Embryonic facial prominence (tissue), 1 donor: ENCODE measurements at regions not wholly inside any gene's neighbourhood (a gene's known extent, or its start where the extent isn't known, plus 50 kb on each side); places are given as distances from the start of the nearest gene placed in this dataset.
"Not testable (repeated sequence)": the region's sequence is repeated elsewhere in the genome, so short reads cannot be mapped to it uniquely, and the experiment has no call there.

Source experiments
- DNase-seq: peaks from one replicate; pipeline ENCODE4 v3.0.0-alpha.2; 2016; ENCODE audit errors: extremely low spot score

DNA sequence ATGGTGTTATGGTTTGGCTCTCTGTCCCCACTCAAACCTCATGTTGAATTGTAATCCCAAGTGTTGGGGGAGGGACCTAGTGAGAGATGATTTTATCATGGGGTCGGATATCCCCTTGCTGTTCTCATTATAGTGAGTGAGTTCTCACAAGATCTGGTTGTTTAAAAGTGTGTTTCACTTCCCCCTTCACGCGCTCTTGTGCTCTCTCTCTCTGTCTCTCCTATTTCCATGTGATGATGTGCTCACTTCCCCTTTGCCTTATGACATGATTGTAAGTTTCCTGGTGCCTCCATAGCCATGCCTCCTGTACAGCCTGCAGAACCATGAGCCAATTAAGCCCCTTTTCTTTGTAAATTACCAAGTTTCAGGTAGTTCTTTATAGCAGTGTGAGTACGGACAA, 765.1 kb downstream of the KCNA4 start:
- DNase-seq, result no peak

DNA sequence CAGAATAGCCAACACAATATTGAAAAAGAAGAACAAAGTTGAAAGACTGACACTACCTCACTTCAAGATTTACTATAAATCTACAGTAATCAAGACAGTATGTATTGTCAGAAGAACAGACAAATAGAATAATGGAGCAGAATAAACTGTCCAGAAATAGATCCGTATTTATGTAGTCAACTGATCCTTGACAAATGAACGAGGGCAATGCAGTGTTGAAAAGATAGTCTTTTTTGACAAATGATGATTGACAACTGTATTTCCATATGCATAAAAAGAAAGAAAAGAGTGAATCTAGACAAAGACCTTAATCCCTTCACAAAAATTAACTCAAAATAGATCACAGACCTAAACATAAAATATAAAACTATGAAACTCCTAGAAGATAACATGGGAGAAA, 767.1 kb downstream of the KCNA4 start:
- DNase-seq, result no peak

DNA sequence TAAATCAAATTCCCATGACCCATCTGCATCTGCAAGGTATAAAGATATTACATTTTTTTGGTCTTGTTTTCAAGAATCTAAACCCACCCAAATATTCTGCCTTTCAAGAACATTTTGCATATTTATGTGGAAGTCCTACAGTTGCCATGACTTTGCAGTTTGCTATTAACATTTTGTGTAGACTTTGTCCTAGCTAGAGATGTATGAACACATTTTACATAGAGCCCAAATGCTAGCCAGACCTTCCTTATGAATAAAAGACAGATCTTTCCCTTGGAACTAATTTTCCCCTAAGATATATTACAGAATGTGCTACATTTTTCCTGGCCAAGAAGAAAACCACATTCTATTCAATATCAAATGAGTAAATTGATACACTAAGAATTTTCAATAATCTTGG, 772.5 kb downstream of the KCNA4 start:
- DNase-seq, result no peak

DNA sequence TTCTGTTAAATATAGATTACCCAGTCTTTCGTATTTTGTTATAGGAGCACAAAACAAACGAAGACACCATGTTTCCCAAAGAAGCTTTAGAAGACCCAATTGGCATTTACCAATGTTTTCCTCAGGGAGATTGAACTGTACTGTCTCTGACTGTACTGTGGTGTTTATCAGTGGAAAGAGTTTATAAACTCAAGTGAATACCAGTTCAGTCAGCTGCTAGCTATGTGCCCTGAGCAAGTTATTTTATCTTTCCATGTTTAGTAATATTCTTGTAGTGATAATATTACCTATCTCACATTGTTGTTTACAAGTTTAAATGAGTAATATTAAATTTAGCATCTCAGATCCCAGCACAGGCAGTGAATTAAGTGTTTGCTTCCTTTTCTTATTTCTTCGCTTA, 773.2 kb downstream of the KCNA4 start:
- DNase-seq, result no peak

DNA sequence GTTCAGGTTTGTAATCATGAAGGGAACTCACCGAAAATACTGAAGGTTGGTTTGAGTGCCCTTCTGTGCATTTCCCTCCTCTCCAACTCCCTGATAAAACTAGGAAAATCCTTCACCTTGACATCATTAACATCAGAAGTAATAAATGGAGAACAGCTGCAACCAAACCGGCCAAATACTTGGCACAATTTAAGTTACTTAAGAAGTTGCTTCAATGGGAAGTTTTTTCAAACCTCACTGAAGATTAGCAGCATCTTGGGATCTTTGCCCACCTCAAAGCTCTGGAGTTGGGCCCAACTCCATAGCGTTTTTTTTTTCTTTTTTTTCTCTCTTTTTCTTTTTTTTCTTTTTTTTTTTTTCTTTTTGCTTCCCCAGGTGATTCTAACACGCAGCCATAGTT, 784.8 kb downstream of the KCNA4 start:
- no peak for DNase-seq

DNA sequence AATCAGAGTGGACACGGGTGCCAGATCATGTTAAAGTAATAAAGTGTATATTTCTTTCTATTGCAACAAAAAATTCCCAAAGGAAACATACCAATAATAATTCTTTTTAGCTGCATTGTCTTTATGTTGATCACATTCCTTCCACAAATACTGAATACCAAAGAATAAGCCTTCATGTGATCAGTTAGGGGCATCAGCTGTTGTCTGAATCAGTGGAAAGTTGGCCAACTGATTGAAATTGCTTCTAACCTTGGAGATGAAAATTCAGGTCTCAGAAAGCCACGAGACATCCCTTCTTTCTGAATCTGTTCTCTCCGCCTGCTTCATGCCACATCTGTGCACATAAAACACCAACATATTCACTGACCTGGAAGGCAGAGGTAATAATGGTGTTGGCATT, 785.2 kb downstream of the KCNA4 start:
- DNase-seq, result no peak

DNA sequence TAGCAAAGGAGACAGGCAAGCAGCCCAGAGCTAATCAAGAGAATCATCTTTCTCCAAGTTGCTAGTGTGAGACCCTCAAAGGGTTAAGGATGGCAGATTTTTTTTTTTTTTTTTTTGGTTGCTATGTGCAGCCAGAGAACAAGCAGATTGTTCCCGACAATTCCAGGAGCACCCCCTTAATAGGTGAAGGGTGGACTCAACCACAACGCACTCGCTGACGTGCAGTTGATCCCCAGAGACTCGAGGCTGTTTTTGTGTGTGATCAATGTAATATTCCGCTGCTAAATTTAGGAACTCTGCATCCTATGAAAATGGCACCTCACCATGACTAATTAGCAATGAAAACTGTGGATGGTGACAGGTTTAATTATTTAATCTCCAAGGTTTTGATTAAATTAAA, 789.0 kb downstream of the KCNA4 start:
- no peak for DNase-seq

DNA sequence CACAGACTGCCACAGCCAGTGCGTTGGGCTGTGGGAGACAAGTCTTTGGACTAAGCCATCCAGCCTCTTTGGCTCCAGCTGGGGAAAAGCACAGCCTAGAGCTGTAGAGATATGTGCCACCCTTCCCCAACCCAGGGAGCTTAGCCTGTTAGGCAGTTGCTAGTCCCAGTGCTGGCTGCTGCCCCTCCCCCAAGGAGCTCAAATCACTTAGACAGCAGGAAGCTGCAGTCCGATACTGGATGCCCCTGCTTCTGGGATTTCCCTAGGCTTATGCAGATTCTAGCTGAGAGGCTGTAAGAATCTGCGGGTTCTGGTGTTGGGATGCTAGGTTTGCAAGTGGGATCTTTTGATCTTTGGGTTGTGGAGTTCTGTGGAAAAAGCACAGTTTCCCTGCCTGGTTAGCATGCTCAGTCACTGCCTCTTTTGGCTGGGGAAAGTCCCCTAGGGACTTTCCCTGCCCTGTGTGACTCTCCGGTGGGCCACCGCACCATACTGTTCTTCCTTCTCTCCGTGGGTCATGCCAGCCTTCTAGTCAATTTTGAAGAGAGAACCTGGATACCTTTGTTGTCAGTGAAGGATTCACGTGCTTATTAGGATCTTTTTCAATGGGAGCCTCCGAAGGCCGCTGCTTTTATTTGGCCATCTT, 792.0 kb downstream of the KCNA4 start:
- no peak for DNase-seq

DNA sequence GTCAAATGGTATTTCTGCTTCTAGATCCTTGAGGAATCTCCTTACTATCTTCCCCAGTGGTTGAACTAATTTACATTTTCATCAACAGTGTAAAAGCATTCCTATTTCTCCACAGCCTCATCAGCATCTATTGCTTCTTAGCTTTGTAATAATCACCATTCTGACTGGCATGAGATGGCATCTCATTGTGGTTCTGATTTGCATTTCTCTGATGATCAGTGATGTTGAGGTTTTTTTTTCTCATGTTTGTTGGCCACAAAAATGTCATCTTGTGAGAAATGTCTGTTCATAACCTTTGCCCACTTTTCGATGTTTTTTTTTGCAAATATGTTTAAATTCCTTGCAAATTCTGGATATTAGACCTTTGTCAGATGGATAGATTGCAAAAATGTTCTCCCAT, 797.3 kb downstream of the KCNA4 start:
- not testable (repeated sequence) for DNase-seq

DNA sequence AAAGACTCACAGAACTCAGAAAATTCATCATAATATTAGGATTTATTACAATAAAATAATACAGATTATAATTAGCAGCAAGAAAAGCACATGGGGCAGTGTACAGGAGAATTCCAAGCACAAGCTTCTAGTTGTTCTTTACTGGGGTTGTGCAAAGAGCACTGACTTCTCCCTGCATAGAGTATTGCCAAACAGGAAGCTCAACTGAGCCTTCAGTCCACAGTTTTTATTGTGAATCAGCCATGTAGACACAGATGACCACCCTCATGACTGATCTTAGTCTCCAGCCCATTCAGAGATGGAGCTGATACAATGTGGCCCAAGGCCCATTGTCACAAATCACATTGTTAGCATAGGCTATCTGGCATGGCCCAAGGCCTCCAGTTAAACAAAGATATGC, 798.9 kb downstream of the KCNA4 start:
- DNase-seq, result no peak

DNA sequence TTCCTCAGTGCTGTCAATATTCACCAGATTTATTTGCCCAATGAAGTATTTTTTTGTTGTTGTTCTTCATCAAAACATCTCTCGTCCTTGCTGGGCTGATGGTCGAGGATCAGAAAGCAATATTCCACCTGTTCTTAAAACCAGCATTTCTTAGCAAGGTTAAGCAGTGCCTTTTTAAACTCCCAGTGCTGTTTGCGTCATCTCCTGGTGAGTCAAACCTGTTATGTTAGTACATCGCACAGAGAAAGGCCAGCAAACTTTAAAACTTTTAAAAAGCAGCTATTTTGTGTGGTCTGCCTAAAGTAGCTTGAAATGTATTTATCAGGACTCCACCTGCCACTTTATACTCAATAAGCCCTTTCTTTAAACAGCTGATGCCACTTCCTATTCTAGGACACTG, 802.0 kb downstream of the KCNA4 start:
- DNase-seq, result no peak

DNA sequence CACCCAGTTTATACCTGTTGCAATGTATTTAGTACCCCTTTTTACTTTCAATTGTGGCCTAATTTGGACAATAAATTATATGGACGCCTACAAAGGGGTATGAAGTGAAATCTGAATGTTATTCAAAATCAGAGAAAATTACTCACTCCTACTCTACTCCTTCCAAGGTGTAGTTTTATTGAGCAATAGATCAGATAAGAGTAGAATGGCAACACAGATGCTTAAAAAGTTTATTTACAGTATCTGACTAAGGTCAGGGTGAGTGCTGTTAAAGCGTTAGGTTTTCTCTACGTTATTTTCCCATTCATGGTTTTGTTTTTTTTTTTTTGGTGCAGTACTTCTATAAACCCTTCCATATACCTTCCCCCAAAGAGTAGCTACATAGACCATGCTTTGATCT, 805.6 kb downstream of the KCNA4 start:
- no peak for DNase-seq

DNA sequence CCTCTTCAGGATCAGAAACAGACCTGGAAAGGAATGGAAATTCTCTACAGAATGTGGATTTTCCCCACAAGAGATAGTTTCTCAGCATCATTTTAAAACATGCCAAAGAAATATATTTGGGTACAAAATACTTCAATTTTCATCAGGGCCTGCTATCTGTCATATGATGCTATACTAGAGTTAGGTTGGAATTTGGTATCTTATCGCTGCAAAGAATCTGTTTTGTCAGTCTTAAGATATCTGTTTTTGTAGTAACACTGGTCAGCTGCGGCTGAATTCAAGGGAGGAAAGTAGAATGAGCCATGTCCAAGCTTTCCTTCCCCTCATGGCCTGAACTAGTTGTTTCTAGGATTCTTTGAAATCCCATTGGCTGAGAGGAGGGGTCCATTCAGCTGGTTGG, 806.4 kb downstream of the KCNA4 start:
- DNase-seq, result no peak

DNA sequence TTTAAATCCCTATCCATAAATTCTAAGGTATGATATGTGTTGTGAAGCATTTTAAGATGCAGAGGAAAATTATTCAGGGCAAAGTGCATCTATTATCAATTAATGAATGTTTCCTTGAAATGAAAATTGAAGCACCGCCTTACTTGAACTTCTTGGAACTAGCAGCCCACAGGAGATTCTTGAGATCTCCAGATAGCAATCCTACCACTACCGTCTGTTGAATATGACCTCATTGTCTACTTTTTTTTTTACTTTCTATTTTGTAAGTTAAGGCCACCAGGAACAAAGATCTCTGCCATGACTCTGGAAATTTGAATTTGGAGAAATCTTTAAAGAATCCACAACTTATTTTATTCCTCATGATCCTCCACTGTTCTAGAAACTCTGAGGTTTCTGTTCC, 808.7 kb downstream of the KCNA4 start:
- DNase-seq, result no peak

DNA sequence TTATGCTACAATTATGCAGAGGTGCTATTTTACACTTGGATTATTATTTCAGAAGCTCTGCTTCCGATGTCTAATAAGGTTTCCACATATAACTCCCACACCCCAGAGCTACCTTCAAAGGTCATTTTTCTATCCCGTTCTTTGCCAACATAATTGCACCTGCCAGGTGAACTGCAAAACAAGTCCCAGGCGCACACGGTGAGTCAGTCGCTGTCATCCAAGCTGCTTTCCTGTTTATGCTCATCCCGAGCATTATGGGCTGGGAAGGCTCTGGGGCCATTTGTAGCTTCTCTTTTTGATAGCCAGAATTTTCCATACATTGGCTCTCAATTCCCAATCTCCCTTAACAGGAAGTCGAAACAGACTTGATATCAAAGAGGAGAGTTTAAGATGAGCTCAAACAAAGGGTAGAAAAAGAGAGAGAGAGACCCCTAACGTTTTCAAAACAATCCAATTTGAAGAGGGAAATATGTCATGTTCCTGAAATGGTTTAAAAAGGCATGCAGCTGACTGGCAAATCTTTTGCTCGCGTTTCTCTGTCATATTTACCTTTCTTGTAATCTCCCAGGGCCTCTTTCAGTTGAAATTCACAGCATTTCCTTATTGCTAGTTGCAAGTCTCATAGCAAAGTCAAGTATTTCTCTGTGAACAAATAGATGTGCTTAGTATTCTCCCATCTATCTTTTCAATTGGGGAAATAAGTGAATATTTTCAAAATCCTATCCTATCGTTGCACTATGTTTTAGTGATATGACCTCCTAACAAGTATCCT, 815.9 kb downstream of the KCNA4 start:
- no peak for DNase-seq

DNA sequence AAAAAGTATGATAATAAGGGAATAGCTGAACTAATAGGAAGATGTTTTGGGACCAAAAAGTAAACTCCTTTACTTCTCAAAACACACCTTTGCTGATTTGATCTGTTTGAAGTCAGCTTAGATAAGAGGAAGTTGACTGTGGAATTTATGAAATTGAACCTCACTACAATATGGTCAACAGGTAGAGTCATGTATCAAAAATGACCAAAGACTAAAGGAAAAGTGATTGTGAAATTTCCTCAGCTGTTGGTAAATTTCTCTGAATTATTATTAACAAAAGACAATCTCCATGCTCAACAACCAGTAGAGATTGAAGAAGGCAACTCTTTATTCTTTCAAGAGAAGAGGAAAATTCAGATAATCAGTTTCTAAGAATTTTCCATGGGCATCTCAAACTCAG, 826.5 kb downstream of the KCNA4 start:
- no peak for DNase-seq

DNA sequence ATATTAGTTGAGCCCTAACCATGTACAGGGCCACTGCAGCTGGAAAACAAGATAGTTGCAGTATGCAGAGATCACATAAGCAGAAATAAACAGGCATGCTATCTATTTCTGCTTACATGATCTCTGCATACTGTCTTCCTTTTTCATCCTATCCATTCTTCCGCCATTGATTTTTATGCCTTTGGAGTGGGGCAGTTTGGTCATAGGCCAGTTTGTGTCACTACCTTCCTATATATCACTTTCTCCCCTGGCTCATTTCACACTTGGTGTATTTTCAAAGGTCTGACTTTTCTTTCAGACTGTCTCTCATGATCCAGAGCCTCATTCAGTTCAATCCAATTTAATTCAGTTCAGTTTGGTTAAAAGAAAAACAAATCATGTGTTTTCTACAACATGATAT, 829.6 kb downstream of the KCNA4 start:
- DNase-seq, result no peak

DNA sequence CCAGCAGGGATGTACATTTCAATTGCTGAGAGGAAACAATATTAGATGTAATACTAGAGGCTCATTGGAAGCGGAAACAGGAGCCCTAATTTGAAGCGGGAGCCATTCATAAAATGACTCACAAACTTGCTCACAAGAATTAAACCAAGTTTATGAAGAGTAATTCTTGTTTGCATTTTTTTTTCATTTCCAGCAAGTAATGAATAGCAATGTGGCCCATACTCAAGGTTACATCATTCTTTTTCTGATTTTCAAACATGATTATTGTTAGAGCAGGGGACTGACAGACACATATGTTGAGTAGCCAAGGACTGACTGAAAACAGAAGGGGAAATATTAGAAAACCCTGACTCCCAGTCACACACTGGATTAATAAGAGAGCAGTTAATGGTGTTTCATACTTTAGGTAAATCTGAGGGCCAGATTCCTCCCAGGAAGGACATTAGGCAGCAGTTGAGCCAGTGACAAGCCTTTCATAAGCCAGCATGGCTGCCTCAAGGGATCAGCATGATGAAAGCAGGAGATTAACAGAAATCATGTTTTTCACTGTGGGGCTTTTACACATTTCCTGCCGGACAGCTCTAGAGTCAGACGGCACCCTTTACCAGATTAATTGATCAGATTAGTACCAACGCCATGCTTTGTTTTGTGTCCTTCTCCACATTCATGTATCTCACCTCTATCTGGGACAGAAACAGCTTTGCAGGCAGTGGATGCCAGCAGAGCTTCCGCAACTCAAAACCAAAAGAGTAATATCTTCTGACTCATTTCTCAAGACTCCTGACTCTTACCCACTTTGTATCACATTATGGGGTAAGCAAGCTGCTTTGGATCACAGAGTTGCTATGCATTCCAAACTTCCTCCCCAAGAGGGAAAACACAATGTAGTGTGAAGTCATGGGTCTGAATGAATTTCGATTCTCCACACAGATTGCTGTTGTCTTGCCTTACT, 831.6 kb downstream of the KCNA4 start:
- DNase-seq, result no peak

DNA sequence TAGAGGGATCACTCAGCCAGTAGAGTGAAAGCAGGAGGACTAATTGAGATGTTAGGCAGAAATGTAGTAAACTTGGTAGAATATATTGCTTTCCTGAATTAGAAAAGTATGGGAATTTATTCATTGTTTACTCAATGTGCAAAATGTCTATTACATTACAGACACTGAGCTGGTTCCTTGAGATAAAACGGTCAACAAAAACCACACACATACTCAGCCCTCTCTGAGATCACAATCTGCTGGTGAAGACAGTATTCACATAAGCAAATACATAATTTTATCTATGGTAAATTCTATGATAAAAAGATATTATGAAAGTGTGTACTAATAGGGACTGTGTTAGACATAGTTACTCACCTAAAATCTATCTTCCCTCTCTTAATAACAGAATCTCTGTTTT, 833.5 kb downstream of the KCNA4 start:
- no peak for DNase-seq

DNA sequence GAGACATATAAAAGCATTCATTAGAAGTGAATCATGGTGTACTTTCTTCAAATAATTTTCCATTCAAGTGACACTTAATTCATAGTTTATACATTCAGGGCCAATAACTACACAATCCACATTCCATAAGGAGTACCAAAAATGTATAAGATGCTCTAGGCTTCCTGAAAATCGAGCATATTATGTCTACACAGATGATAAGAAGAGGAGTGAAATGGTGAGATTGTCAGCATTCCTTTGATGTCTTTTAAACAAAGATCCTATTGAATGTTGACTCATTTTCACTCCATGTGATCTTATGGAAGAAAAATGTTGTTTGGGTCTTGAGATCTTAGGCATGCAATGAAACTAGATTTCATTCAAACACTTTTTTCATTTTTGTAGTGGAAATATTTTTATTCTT, 843.2 kb downstream of the KCNA4 start:
- DNase-seq, result no peak

DNA sequence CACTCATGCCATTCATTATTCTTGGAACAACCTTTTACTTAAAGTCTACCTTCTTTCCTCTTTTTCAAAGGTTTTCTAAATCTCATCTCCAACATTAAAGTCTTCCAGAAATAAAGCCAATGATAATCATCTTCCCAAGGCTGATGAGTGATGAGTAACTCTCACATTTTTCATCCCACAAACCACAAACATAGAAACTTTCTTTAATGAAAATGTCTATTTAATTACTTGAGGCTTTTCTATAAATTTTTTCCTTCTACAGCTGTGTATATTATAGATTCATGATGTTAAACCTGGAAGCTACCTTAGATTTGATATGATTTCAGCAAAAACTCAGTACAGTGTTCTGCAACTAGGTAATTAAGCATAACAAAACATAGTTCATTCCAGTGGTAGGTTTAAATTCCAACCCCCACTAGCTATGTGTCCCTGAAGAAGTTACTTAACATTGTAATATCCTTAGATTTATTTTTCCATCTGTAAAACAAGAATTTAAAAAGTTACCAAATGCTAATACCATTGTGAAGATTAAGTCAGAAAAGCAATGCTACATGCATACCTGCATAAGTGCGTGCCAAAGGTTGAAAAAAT, 845.4 kb downstream of the KCNA4 start:
- DNase-seq, result no peak

DNA sequence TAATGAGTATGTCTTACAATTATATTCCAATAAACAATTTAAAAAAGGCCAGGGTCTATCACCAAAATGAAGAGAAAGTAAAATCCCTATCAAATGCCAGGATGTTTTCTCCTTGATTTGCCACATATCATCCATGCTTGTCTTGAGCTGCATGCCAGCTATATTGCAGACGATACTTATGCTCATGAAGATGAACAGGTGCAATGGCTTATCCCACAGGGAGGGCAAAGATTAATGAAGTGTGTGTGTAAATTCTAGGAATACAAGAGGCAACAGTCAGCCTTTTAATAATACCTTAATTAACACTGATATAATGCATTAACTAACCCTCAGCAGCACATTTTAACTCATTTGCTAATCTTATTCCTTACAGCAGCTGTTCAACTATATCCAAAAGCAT, 850.5 kb downstream of the KCNA4 start:
- no peak for DNase-seq
